ENCODE measurements at regions not wholly inside any gene's neighbourhood (a gene's known extent, or its start where the extent isn't known, plus 50 kb on each side); places are given as distances from the start of the nearest gene placed in this dataset.

- no peak for DNase-seq (ENCODE audit: low read depth, low spot score)
These were observed 1284.3 kb downstream of the TYW1 start for GRCh38 chr7:68280931-68281330.

- DNase-seq (ENCODE audit: low read depth, low spot score): no peak
These were observed 1291.5 kb downstream of the TYW1 start for GRCh38 chr7:68288144-68288593.

GRCh38 chr7:68291710-68292109 lies 1295.1 kb downstream of the TYW1 start:
- no peak for DNase-seq (ENCODE audit: low read depth, low spot score)

- no peak for DNase-seq (ENCODE audit: low read depth, low spot score)
These were observed 1298.8 kb downstream of the TYW1 start for GRCh38 chr7:68295386-68295785.

GRCh38 chr7:68304536-68304935 lies 1293.7 kb upstream of the AUTS2 start:
- DNase-seq (ENCODE audit: low read depth, low spot score): no peak

GRCh38 chr7:68306692-68307107 lies 1291.6 kb upstream of the AUTS2 start:
- no peak for DNase-seq (ENCODE audit: low read depth, low spot score)

- no peak for DNase-seq (ENCODE audit: low read depth, low spot score)
These were observed 1289.0 kb upstream of the AUTS2 start for GRCh38 chr7:68309271-68309670.

DNA sequence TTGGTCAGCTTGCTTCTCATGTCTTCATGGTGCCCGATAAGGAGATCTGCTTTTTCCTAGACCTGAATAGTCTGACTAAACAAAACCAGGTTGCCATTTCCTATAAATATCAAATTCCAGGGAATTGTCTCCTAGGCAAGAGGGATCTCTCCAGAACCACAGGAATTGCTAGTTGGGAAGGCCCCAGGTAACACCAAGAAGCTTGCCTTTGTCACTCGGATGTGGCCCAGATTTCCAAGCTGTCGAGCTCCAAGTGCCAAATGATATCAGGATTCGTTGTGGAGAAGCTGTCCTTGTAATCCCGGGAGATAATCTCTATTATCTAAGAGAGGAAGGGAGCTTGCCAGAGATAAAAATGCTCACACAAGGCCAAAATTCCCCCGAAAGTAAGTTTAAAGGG lies 1288.5 kb upstream of the AUTS2 start:
- no peak for DNase-seq (ENCODE audit: low read depth, low spot score)

GRCh38 chr7:68311958-68312357 lies 1286.3 kb upstream of the AUTS2 start:
- DNase-seq (ENCODE audit: low read depth, low spot score): no peak

DNA sequence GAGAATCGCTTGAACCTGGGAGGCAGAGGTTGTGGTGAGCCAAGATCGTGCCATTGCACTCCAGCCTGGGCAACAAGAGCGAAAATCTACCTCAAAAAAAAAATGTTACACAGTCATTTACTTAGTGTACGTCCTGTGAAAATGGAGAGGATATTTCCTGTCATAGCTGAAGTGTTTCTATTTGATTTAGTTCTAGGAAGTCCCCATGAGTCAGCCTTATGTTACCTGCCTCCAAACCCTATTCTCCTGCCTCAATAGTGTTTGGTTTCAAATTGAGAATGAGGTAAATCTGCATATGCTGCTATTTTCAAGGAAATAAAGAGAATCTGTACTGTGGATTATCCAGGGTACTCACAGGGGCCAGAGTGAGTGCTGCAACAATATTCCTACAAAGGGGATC lies 1284.5 kb upstream of the AUTS2 start:
- DNase-seq (ENCODE audit: low read depth, low spot score): no peak

- no peak for DNase-seq (ENCODE audit: low read depth, low spot score)
These were observed 1284.1 kb upstream of the AUTS2 start for GRCh38 chr7:68314208-68314607.

- DNase-seq (ENCODE audit: low read depth, low spot score): no peak
These were observed 1280.8 kb upstream of the AUTS2 start for GRCh38 chr7:68317476-68317875.

DNA sequence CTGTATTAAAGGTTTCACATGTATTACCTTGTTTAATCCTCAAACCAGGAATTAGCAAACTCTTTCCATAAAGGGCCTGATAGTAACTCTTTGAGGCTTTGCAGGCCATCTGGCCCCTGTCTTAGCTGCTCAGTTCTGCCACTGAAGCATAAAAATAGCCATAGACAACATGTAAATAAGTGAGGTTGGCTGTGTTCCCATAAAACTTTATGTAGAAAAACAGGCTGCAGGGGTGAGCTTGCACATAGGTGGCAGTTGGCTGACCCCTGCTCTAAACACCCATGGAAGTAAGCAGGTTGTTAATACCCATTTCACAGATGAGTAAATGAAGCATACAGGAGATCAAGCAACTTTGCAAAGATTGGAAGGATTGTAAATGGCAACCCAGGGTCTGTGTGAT lies 1279.2 kb upstream of the AUTS2 start:
- no peak for DNase-seq (ENCODE audit: low read depth, low spot score)

DNA sequence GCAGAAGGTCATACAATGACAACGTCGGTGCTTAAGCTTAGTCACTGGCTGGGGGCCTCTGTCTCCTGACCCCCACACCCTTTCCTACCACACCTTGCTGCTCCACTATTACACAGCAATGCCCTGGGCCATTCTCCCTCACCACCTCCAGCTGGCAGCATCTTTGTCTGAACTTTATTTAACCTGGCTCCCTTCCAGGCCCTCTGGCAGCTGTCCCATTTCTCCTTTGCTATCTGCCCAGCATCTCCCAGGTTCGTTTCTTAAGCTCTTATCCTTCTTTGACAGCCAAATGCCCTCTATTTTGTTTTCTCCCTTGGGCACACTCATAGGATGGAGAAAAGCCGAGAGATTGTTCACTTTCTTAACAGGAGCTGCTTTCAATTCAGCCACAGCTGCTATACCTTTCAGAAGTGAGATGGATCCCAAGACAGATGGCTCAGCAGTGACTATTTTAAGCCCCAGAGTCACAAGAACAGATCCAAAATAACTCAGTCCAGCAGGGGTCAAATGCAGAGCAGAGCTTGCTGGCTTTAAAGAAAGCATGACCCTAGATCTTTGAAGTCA lies 1277.1 kb upstream of the AUTS2 start:
- DNase-seq (ENCODE audit: low read depth, low spot score): no peak

DNA sequence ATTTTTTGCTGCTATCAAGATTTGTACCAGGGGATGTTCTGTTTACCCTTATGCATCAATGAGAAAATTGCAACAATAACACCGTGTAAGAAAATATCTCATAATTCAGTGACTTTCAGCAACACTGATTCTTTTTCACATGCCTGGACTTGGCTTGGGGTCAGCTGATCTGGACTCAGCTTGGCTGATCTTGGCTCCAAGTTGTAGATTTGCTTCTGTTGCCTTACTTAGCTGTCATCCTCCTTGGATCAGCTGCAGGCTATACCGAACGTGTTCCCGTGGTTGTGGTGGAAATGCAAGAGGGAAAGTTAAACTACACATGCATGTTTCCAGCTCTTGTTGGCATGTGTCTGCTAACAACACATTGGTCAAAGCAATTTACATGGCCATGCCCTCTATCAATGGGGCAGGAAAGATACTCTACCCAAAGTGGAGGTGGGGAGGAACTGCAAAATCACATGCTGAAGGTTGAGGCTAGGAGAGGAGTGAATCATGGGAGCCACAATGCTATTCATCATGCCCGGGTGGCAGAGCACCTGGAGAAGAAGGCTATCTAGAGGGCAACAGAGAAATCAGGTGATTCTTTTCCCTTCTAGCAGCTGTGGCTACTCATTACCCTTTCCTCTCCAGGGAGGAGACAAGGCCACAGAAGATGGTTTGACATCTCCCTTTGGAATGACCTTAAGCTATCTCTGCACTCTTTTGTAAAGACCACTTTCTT lies 1276.3 kb upstream of the AUTS2 start:
- DNase-seq (ENCODE audit: low read depth, low spot score): no peak

GRCh38 chr7:68324621-68325020 lies 1273.7 kb upstream of the AUTS2 start:
- DNase-seq (ENCODE audit: low read depth, low spot score): no peak

DNA sequence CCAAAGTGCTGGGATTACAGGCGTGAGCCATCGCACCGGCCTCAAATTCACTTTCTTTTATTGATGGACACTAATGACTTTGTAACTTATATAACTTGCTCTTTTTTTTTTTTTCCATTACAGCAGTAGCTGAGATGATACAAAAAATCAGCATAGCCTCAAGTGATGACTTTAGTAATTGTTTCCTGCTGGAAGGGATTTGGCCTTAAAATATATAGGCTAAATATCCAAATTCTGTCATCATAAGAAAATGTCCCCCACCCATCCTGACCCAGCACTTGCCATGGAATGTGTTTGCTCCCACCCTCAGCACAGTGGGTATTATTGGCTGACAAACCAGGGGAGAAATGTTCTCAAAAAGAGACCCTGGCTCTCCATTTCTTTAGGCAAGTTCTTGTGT lies 1264.1 kb upstream of the AUTS2 start:
- no peak for DNase-seq (ENCODE audit: low read depth, low spot score)

GRCh38 chr7:68334636-68335272 lies 1263.5 kb upstream of the AUTS2 start:
- no peak for DNase-seq (ENCODE audit: low read depth, low spot score)

GRCh38 chr7:68336594-68336993 lies 1261.7 kb upstream of the AUTS2 start:
- DNase-seq (ENCODE audit: low read depth, low spot score): no peak

- DNase-seq (ENCODE audit: low read depth, low spot score): no peak
These were observed 1249.9 kb upstream of the AUTS2 start for GRCh38 chr7:68348401-68348800.

GRCh38 chr7:68362745-68363518 lies 1235.3 kb upstream of the AUTS2 start:
- DNase-seq (ENCODE audit: low read depth, low spot score): no peak

- DNase-seq (ENCODE audit: low read depth, low spot score): no peak
These were observed 1233.2 kb upstream of the AUTS2 start for GRCh38 chr7:68364886-68365625.

All from activated naive CD8-positive, alpha-beta T cell treated with anti-CD3 and anti-CD28 coated beads, Interleukin-2, amount 50 U/mL, for 16 hours (primary cell).